ENCODE measurements at regions not wholly inside any gene's neighbourhood (a gene's known extent, or its start where the extent isn't known, plus 50 kb on each side); places are given as distances from the start of the nearest gene placed in this dataset.

- no peak for TF ChIP-seq CTCF (conservative IDR thresholded peaks at IDR 0.05; ENCODE audit: low read length)
- no peak for TF ChIP-seq EZH2phosphoT487 (IDR thresholded peaks at IDR 0.05; ENCODE audit: borderline replicate concordance, low read depth, low read length)
These were observed 185.5 kb downstream of the DUSP10 start for GRCh38 chr1:221556435-221556834.
